ENCODE measurements at regions not wholly inside any gene's neighbourhood (a gene's known extent, or its start where the extent isn't known, plus 50 kb on each side); places are given as distances from the start of the nearest gene placed in this dataset.

DNA sequence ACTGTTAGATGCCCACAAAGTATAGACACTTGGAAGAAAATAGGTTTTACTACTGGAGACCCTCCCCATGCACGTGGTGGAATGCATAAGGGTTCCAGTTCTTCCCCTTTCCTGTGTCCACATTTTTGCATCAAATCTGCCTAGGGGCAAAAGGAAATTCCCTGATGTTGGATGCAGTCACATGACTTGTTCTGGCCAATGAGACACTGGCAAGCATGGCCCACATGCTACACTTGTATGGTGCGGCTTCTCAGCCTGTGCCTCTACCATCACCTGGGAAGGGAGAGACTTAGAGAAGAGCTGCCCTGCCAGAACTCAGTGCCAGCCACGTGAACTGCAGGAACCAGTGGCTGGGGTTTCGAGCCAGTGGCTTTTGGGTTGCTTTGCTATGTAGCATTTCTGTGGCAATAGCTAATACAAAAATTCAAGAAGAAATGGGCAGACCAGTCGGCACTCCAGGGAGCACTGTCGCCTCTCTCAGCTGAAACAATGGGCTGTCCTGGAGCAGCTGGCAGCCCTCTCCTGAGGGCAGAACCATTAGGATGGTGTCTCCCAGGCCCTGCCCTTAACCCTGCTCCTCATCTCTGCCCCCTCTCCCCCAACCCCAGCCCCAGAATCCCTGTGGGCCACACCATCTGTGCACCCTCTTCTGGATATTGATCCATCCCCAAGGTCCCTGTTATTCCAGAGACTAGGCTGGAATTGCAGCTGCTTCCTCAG lies 634.0 kb downstream of the UQCRFS1 start:
- no CpG with 5 or more reads among the region's 6 CpGs for WGBS (ENCODE audit: extremely low coverage, insufficient read length, low lambda C conversion rate)
- H3K4me1 Mint-ChIP-seq, result peaks cover 43 to 47% of the 10 kb centered on the region in 2 experiments
- TF ChIP-seq, protein P1, sequence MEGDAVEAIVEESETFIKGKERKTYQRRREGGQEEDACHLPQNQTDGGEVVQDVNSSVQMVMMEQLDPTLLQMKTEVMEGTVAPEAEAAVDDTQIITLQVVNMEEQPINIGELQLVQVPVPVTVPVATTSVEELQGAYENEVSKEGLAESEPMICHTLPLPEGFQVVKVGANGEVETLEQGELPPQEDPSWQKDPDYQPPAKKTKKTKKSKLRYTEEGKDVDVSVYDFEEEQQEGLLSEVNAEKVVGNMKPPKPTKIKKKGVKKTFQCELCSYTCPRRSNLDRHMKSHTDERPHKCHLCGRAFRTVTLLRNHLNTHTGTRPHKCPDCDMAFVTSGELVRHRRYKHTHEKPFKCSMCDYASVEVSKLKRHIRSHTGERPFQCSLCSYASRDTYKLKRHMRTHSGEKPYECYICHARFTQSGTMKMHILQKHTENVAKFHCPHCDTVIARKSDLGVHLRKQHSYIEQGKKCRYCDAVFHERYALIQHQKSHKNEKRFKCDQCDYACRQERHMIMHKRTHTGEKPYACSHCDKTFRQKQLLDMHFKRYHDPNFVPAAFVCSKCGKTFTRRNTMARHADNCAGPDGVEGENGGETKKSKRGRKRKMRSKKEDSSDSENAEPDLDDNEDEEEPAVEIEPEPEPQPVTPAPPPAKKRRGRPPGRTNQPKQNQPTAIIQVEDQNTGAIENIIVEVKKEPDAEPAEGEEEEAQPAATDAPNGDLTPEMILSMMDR (conservative IDR thresholded peaks at IDR 0.05), result no peak

More for the DNA sequence above, 634.0 kb downstream of the UQCRFS1 start:
- Histone ChIP-seq H2BK120ac (ENCODE audit: low read depth, low read length, poor library complexity, severe bottlenecking) (no peak overlapping the region), H3K23me2 (ENCODE audit: insufficient read length, low read depth, low read length, poor library complexity, severe bottlenecking) (no peaks in the 10 kb centered on the region), H3K4me2 (ENCODE audit: insufficient read depth, insufficient read length, low read length) (no peak overlapping the region), H3K79me1 (ENCODE audit: insufficient read depth, low read depth, low read length, poor library complexity, severe bottlenecking) (no peaks in the 10 kb centered on the region), H3T11ph (ENCODE audit: low read length) (no peak overlapping the region), H3K27ac (ENCODE audit: insufficient read length, low read depth, low read length) (no peak overlapping the region), H2BK5ac (ENCODE audit: insufficient read length, low read length) (no peak overlapping the region), H4K91ac (ENCODE audit: insufficient read length, low read depth, low read length) (no peak overlapping the region), H3K23ac (ENCODE audit: insufficient read length, low read depth, low read length) (no peak overlapping the region), H3K79me2 (ENCODE audit: insufficient read depth, low read length) (no peaks in the 10 kb centered on the region), H2AK5ac (ENCODE audit: insufficient read length, low read length) (no peak overlapping the region), H3K4me1 (ENCODE audit: insufficient read depth, low read length) (peaks cover 13% of the 10 kb centered on the region; the same call in 1 of the 2 replicates), H3K14ac (ENCODE audit: insufficient read depth, low read length) (no peak overlapping the region), H3K4ac (ENCODE audit: low read depth, low read length) (no peak overlapping the region), H4K5ac (ENCODE audit: insufficient read length, low read depth, low read length) (no peak overlapping the region), H2BK20ac (ENCODE audit: low read depth, low read length, poor library complexity, severe bottlenecking) (no peak overlapping the region), H3K27me3 (ENCODE audit: insufficient read depth, low read length) (no peaks in the 10 kb centered on the region), H4K20me1 (ENCODE audit: control insufficient read depth, insufficient read depth, insufficient read length) (no peaks in the 10 kb centered on the region), H3K9ac (ENCODE audit: extremely low read depth, insufficient read length, low read length) (no peak overlapping the region), H3K56ac (ENCODE audit: insufficient read length, low read depth, low read length) (no peak overlapping the region), H2BK15ac (ENCODE audit: low read depth, low read length) (no peak overlapping the region), H3K9me3 (ENCODE audit: control insufficient read depth, low read depth, low read length) (no peaks in the 10 kb centered on the region), H2AFZ (ENCODE audit: low read length) (no peak overlapping the region), H3K18ac (ENCODE audit: insufficient read length, low read depth, low read length) (no peak overlapping the region), H2BK12ac (ENCODE audit: insufficient read length, low read depth, low read length) (no peak overlapping the region), H4K8ac (replicated peaks; ENCODE audit: insufficient read length, low read depth, low read length) (no peak overlapping the region)
- Mint-ChIP-seq H3K27me3 (ENCODE audit: low read depth) (no peaks in the 10 kb centered on the region; the same call in none of the 2 replicates), H3K9me3 (peaks cover 0 to 2% of the 10 kb centered on the region in 2 experiments; a peak in 1 of 5 replicates), H3K4me3 (no peak overlapping the region), H3K36me3 (ENCODE audit: insufficient read depth in 1 of 3, low read depth in 3 of 3) (no peaks in the 10 kb centered on the region; a peak in 1 of 7 replicates), H3K27ac (no peak overlapping the region)
- DNase-seq, result no peak
